KG1 (cell line): ENCODE measurements at regions not wholly inside any gene's neighbourhood (a gene's known extent, or its start where the extent isn't known, plus 50 kb on each side); places are given as distances from the start of the nearest gene placed in this dataset.
A peak's percentile ranks its signal among the peaks of the same experiment; 100 is the strongest.
"Not testable (repeated sequence)": the region's sequence is repeated elsewhere in the genome, so short reads cannot be mapped to it uniquely, and the experiment has no call there.

Source experiments
- DNase-seq: peaks from one replicate; lab custom pipeline; 2025; lab: John Stamatoyannopoulos, UW

DNA sequence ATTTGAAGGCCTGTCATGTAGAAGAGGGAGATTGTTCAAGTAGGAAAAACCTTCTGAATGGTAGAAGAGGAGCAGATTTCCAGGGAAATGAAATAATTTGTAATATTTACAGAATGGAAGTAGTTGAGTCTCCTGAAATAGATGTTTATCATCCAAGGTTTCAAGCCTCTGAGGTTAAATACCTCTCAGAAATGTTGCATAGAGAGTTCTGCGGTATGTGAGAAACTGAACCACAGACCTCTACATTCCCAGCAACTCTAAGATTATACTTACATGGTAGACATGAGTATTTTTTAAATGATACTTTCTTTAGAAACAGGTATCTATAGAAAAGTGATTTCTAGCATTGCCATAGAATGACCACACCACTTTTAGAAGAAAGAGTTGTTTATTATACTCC lies 379.8 kb upstream of the FANCL start:
- DNase-seq: no peak

- DNase-seq: no peak
Measured at GRCh38 chr2:58620093-58620492, 379.0 kb upstream of the FANCL start.

DNA sequence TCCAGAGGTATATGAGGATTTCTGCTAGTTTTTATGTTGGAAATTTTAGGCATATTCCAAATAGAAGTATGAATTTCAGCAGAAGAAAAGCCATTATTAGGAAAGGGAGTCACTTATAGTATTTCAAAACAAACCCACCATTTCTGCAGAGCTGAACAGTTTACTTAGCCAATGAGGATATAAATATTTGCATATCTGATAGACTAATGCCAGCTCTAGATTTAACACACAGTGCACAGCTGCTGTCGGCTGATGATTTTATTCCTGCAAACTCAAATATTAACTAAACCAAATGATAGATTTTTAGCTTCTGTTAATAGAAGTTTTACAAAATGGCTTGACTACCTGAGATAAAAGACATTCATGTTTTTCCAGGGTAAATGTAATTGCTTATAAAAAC lies 375.8 kb upstream of the FANCL start:
- no peak for DNase-seq

GRCh38 chr2:58614219-58614618 lies 373.1 kb upstream of the FANCL start:
- DNase-seq: no peak

- DNase-seq: no peak
Measured at GRCh38 chr2:58612973-58613372, 371.8 kb upstream of the FANCL start.

GRCh38 chr2:58609326-58609725 lies 368.2 kb upstream of the FANCL start:
- DNase-seq: no peak

GRCh38 chr2:58608146-58608545 lies 367.0 kb upstream of the FANCL start:
- no peak for DNase-seq

- no peak for DNase-seq
Measured at GRCh38 chr2:58607448-58607847, 366.3 kb upstream of the FANCL start.

- no peak for DNase-seq
Measured at GRCh38 chr2:58606799-58607198, 365.7 kb upstream of the FANCL start.

GRCh38 chr2:58604096-58604495 lies 363.0 kb upstream of the FANCL start:
- DNase-seq: no peak

DNA sequence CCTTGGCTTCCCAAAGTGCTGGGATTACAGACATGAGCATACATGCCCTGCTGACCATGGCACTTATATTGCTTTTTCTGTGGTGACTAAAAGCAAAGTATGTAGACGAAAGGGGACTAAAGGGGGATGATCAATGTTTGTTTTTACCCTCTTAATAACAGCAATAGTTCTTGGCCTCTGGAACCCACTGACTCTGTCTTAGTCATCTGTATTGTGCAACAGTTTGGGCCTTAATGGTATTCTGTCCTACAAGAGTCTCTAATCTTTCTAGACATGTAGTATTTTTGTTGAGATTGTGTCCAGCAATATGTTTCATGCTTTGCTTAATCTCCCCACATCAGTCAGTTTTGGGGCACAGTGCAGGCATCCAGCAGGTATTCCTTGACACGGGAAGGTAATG lies 359.9 kb upstream of the FANCL start:
- DNase-seq: no peak

GRCh38 chr2:58598171-58598570 lies 357.0 kb upstream of the FANCL start:
- DNase-seq: no peak

DNA sequence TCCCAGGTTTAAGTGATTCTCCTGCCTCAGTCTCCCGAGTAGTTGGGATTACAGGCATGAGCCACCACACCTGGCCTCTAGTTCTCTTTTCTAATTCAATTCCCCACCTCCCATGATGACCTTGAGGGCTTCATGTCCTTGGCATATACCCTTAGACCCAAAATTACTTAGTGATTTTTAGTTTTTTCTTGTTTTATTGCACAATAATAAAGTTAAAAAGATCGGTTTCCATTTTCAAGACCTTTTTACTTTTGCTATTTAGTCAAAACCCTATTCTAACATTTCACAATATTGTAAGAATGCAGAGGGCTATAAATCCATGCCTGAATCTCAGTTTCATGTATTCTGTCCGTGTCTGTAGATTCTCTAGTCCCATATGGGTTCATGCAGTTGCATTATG lies 354.6 kb upstream of the FANCL start:
- DNase-seq: no peak

DNA sequence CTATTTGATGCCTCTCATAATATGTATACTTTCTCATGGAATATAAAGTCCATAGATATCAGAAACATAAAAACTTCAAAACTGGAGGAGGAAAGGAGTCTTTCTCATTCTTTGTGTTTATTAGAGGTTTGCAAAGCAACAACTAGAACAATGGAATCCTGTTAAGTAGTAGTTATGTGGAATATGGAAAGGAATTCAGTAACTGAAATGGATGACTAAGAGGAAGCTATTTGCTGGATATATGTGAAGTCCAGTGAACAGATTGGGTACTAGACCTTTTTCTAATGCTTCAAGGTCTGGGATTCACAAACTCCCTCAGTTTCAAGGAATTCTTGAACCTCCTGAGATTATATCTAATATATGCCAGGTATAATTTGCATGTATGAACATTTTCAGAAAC lies 353.6 kb upstream of the FANCL start:
- no peak for DNase-seq

DNA sequence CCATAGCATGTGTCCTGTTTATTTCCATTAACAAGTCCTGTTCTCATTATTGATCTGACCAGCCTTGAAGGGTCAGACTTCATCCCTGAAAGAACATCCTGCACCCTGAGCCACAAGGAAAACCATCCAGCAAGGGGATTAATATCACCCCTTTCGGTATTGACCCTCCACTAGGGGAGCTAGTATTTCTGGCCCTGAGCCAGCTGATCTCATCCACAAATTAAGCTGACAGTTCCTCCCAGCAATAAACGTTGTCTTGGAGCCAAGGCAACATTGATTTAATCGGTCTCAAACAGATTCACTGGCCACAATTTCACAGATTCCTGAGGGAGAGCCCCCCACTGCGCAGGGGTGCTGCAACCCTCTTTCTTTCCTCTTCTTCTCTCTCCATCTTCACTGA lies 353.1 kb upstream of the FANCL start:
- no peak for DNase-seq

GRCh38 chr2:58586178-58586577 lies 345.1 kb upstream of the FANCL start:
- DNase-seq: not testable (repeated sequence)

- DNase-seq: no peak
Measured at GRCh38 chr2:58585233-58585632, 344.1 kb upstream of the FANCL start.

DNA sequence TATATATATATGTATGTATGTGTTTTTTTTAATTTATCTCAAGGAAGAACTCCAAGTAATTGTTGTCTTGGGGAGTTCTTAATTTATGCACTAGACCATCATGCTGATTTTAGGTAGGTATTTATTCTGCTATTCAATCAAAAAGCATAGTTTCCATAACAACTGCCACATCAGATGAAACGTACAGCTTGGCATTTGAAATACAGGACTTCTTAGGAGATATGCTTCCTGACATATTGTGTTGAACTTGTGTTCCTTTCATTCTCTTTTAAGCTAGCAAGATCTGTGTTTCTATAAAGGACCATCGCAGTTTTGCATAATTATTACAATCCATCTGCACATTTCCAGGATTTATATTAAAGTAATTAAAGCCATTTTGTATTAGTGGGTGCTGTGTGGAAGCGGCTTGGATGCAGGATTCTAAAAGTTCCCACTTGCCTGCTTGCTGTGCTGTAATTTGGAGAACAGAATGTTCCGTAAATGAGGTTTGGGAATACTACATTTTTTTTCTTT lies 343.5 kb upstream of the FANCL start:
- no peak for DNase-seq

DNA sequence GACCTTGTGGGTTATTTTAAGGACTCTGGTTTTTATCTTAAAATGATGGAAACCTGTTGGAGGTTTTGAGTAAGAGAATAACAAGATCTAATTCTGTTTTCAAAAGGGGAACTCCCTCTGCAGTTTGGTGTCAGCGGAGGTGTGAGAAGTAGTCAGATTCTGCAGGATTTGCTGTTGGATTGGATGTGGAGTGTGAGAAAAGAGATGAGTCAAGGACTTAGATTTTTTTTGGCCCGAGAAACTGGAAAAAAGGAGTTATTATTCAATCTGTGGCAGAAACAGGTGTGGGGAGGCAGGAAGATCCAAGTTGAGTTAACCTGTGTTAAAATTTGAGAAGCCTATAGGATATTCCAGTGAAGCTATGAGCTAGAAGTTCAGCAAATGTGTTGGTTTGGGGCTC lies 337.2 kb upstream of the FANCL start:
- no peak for DNase-seq

DNA sequence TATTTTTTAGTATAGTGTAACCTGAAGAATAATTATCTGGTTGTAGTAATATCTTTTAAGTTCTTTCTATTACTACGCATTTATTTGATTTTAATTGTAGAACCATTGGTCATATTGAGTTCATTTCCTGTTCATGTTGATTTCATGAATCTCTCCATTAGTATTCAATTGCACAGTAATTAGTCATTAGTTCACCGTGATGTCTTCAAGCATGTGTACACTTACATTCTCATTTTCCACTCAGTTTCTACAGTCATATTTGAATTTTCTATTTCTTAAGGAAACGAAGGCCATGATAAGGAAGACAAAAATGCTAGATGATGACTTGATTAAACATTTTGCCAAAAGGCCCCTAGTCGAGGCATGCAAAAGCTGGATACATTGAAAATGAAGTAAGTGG lies 333.7 kb upstream of the FANCL start:
- no peak for DNase-seq

GRCh38 chr2:58572731-58573130 lies 331.6 kb upstream of the FANCL start:
- DNase-seq: no peak

DNA sequence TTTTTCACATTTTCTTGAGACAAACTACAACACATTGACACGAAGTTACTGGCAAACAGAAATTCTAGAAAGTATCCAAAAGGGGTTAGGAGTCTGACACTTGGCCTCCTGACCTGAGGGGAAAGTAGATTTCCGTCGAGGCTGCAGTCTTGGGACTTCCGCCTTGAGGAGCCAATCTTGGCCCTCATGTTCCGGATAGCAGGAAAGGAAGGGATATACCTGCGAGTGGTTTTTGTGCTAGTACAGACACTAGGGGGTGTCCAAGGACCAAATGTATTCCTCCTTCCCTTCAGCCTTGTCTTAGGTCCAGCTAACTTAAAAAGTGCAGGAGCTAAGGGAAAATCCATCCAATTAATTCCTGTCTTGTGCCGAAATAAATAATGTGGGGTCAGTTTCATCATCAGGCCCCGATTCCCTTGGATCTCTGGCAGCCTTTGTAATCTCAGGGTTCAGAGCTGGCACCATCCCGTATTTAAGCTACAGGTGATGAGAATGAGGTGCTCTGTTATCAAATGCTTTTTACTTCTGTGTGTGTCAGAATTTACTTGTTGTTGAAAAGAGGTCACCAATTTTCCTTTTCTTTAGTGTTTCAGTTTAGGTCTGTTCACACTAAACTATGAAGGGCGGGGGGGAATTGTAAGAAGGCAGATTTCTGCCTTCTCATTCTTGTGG lies 330.2 kb upstream of the FANCL start:
- peak; percentile 20 for DNase-seq

- no peak for DNase-seq
Measured at GRCh38 chr2:58569475-58570185, 328.5 kb upstream of the FANCL start.

DNA sequence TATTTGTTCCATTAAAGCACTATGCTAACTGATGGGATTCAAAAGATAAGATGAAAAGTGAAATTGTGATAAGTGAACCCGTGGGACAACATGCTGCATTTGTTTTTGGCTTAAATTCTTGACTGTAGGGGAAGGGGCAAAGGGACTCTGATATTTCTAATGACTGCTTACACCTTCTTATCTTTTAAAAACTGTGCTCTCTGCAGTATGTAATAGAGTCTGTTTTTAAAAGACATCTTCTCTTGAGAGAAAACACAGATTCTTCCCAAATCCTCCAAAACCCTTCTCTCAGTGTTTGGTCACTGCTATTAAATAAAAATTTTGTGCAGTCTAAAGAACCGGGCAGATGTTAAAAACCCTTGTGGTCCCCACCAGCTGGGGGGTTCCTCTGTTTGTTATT lies 327.8 kb upstream of the FANCL start:
- DNase-seq: no peak
